ENCODE measurements at regions not wholly inside any gene's neighbourhood (a gene's known extent, or its start where the extent isn't known, plus 50 kb on each side); places are given as distances from the start of the nearest gene placed in this dataset.

- no peak for TF ChIP-seq ZBTB7A (IDR thresholded peaks at IDR 0.05; ENCODE audit: low read depth)
- TF ChIP-seq TAF1 (IDR thresholded peaks at IDR 0.05; ENCODE audit: low read depth), result no peak
- no peak for TF ChIP-seq RAD21 (IDR thresholded peaks at IDR 0.05; ENCODE audit: low read depth)
- no peak for TF ChIP-seq EGR1 (IDR thresholded peaks at IDR 0.05)
- no peak for TF ChIP-seq MAX (IDR thresholded peaks at IDR 0.05)
These were observed 370.3 kb upstream of the ADGRL2 start for GRCh38 chr1:81430236-81430938.
